ENCODE measurements at regions not wholly inside any gene's neighbourhood (a gene's known extent, or its start where the extent isn't known, plus 50 kb on each side); places are given as distances from the start of the nearest gene placed in this dataset.

GRCh38 chr4:111755571-111755970 is 389.7 kb upstream of the FAM241A start:
- DNase-seq (ENCODE audit: low read depth in 3 of 3, low spot score in 2 of 3), result no peak

GRCh38 chr4:111761531-111761930 is 383.7 kb upstream of the FAM241A start:
- no peak for DNase-seq (ENCODE audit: low read depth in 3 of 3, low spot score in 2 of 3)

- no peak for DNase-seq (ENCODE audit: low read depth in 3 of 3, low spot score in 2 of 3)
Measured at GRCh38 chr4:111770514-111770913, 374.7 kb upstream of the FAM241A start.

GRCh38 chr4:111773858-111774257 is 371.4 kb upstream of the FAM241A start:
- no peak for DNase-seq (ENCODE audit: low read depth in 3 of 3, low spot score in 2 of 3)

GRCh38 chr4:111775556-111776297 is 369.5 kb upstream of the FAM241A start:
- DNase-seq (ENCODE audit: low read depth in 3 of 3, low spot score in 2 of 3), result no peak

GRCh38 chr4:111776561-111776960 is 368.7 kb upstream of the FAM241A start:
- DNase-seq (ENCODE audit: low read depth in 3 of 3, low spot score in 2 of 3), result no peak

- no peak for DNase-seq (ENCODE audit: low read depth in 3 of 3, low spot score in 2 of 3)
Measured at GRCh38 chr4:111778543-111778942, 366.7 kb upstream of the FAM241A start.

GRCh38 chr4:111780965-111781364 is 364.3 kb upstream of the FAM241A start:
- DNase-seq (ENCODE audit: low read depth in 3 of 3, low spot score in 2 of 3), result no peak

- DNase-seq (ENCODE audit: low read depth in 3 of 3, low spot score in 2 of 3), result no peak
Measured at GRCh38 chr4:111781611-111782010, 363.6 kb upstream of the FAM241A start.

- DNase-seq (ENCODE audit: low read depth in 3 of 3, low spot score in 2 of 3), result no peak
Measured at GRCh38 chr4:111788099-111788498, 357.2 kb upstream of the FAM241A start.

GRCh38 chr4:111789901-111790640 is 355.2 kb upstream of the FAM241A start:
- no peak for DNase-seq (ENCODE audit: low read depth in 3 of 3, low spot score in 2 of 3)

GRCh38 chr4:111792632-111793031 is 352.6 kb upstream of the FAM241A start:
- no peak for DNase-seq (ENCODE audit: low read depth in 3 of 3, low spot score in 2 of 3)

GRCh38 chr4:111793433-111794091 is 351.7 kb upstream of the FAM241A start:
- DNase-seq (ENCODE audit: low read depth in 3 of 3, low spot score in 2 of 3), result no peak

GRCh38 chr4:111797455-111798163 is 347.6 kb upstream of the FAM241A start:
- no peak for DNase-seq (ENCODE audit: low read depth in 3 of 3, low spot score in 2 of 3)

- DNase-seq (ENCODE audit: low read depth in 3 of 3, low spot score in 2 of 3), result no peak
Measured at GRCh38 chr4:111798840-111799239, 346.4 kb upstream of the FAM241A start.

- DNase-seq (ENCODE audit: low read depth in 3 of 3, low spot score in 2 of 3), result no peak
Measured at GRCh38 chr4:111800551-111800950, 344.7 kb upstream of the FAM241A start.

- no peak for DNase-seq (ENCODE audit: low read depth in 3 of 3, low spot score in 2 of 3)
Measured at GRCh38 chr4:111802191-111802590, 343.1 kb upstream of the FAM241A start.

GRCh38 chr4:111806331-111806730 is 338.9 kb upstream of the FAM241A start:
- no peak for DNase-seq (ENCODE audit: low read depth in 3 of 3, low spot score in 2 of 3)

- DNase-seq (ENCODE audit: low read depth in 3 of 3, low spot score in 2 of 3), result peak in 1 of 3 donors; percentile 18
Measured at GRCh38 chr4:111807576-111807975, 337.7 kb upstream of the FAM241A start.

- no peak for DNase-seq (ENCODE audit: low read depth in 3 of 3, low spot score in 2 of 3)
Measured at GRCh38 chr4:111808174-111808573, 337.1 kb upstream of the FAM241A start.

GRCh38 chr4:111811661-111812060 is 333.6 kb upstream of the FAM241A start:
- no peak for DNase-seq (ENCODE audit: low read depth in 3 of 3, low spot score in 2 of 3)
